HL-60 (cell line): ENCODE measurements at regions not wholly inside any gene's neighbourhood (a gene's known extent, or its start where the extent isn't known, plus 50 kb on each side); places are given as distances from the start of the nearest gene placed in this dataset.

Experiments used
- DNase-seq, 2 experiments: peaks; one replicate each; pipeline ENCODE4 v3.0.0-alpha.2; 2010 to 2020; ENCODE audit warnings: low read depth in 1 of 2, low spot score in 1 of 2
- H3K27ac ChIP-seq: fragments of 250-450 bp; sonication (Bioruptor Pico); replicated peaks from 2 replicates; pipeline ENCODE4 v1.5.1; 2020; ENCODE audit warnings: mild to moderate bottlenecking, moderate library complexity
- H3K27me3 ChIP-seq: fragments of 250-450 bp; sonication (Bioruptor Pico); 2 replicates; pipeline ENCODE4 v1.5.1; 2021; ENCODE audit warnings: mild to moderate bottlenecking, moderate library complexity; ENCODE audit not compliant: insufficient read depth, poor library complexity, severe bottlenecking
- H3K4me3 ChIP-seq: replicated peaks from 2 replicates; pipeline ENCODE4 v1.5.1; 2011; ENCODE audit warnings: mild to moderate bottlenecking, control low read depth, low read length; ENCODE audit not compliant: insufficient read depth
- CTCF ChIP-seq: IDR thresholded peaks from one replicate; pipeline ENCODE4 v1.5.1; 2011; ENCODE audit warnings: low read length, control low read depth, inconsistent platforms; ENCODE audit not compliant: insufficient read depth
- GABPA ChIP-seq: IDR thresholded peaks from 2 replicates; pipeline ENCODE4 v1.6.1; 2012; ENCODE audit warnings: low read depth
- POLR2AphosphoS5 ChIP-seq: IDR thresholded peaks from 2 replicates; pipeline ENCODE4 v1.6.1; 2012; ENCODE audit warnings: low read depth
- REST ChIP-seq: IDR thresholded peaks from 2 replicates; pipeline ENCODE4 v1.6.1; 2012; ENCODE audit warnings: low read depth; ENCODE audit not compliant: insufficient replicate concordance
- SPI1 ChIP-seq: IDR thresholded peaks from 2 replicates; pipeline ENCODE4 v1.6.1; 2012; ENCODE audit warnings: low read depth, mild to moderate bottlenecking, borderline replicate concordance

DNA sequence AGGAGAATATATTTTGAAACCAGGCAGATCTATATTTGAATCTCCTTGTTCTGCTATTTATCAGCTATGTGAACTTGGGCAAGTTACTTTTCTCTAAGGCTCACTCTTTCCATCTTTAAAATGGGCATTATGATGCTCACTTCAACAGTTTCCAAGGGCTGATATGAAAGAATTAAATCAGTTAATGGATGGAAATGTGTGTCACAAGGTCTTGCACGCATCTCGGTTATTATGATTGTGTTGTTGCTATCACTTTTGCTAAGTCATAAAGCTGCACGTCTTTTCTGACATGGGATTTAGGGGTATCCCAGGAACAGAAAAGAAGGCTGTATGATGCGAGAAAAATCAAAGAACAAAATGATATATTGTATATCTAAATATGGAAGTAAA lies 721.5 kb upstream of the TBX3 start:
- Histone ChIP-seq H3K27me3 (no peaks in the 10 kb centered on the region), H3K27ac (no peak overlapping the region), H3K4me3 (no peak overlapping the region)
- no peak for TF ChIP-seq POLR2AphosphoS5
- no peak for TF ChIP-seq SPI1
- TF ChIP-seq REST = no peak
- TF ChIP-seq CTCF = no peak
- TF ChIP-seq GABPA = no peak
- no peak for DNase-seq

DNA sequence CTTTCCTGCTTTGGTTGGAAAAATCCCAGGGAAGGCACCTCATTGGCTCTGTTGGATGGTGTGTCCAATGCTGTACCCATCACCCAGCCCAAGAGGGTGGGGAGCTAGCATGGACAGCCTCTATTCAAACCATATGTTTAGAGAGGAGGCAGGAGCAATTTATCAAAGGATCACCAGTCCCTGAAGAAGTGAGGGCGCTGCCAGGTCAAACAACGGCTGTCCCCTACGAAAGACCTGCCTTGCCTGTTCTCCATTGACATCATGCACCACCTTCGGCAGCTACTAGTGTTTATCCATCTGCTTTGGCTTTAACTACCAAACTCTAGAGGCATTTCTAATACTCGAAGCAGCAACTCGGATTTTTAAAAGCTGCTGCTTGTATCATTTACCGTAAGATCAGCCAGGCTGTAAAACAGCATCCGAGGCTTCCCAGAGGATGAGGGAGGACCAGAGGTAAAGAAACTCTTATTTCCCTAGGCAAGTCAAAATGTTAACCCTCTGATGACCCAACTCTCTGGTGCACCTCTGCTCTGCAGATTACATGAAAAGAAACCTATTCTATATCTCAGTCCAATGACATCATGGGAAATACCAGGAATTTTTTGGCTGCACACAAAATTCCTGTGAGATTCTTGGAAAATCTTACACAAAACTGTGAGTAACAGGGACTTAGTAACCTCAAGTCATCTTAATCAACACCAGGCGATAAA lies 720.9 kb upstream of the TBX3 start:
- Histone ChIP-seq H3K4me3 (no peak overlapping the region), H3K27me3 (no peaks in the 10 kb centered on the region), H3K27ac (no peak overlapping the region)
- TF ChIP-seq GABPA (no peak), SPI1 (no peak), REST (no peak), CTCF (no peak), POLR2AphosphoS5 (no peak)
- no peak for DNase-seq

- no peak for DNase-seq
- H3K4me3 ChIP-seq = no peak overlapping the region
- no peak overlapping the region for H3K27ac ChIP-seq
- no peaks in the 10 kb centered on the region for H3K27me3 ChIP-seq
- TF ChIP-seq CTCF (no peak), SPI1 (no peak), POLR2AphosphoS5 (no peak), GABPA (no peak), REST (no peak)
Measured at GRCh38 chr12:115403689-115404088, 719.7 kb upstream of the TBX3 start.
